Mesenchymal stem cell (in vitro differentiated cells and primary cell): ENCODE measurements at regions not wholly inside any gene's neighbourhood (a gene's known extent, or its start where the extent isn't known, plus 50 kb on each side); places are given as distances from the start of the nearest gene placed in this dataset.
"Not testable (repeated sequence)": the region's sequence is repeated elsewhere in the genome, so short reads cannot be mapped to it uniquely, and the experiment has no call there.

ENCODE experiments used
- DNase-seq: peaks from one replicate; pipeline ENCODE4 v3.0.0-alpha.2; 2013
- H2AFZ ChIP-seq: one replicate; pipeline ENCODE4 v1.6.1; 2013; ENCODE audit warnings: low read depth, mild to moderate bottlenecking, control low read depth, inconsistent platforms, low read length, moderate library complexity
- H2AK5ac ChIP-seq: 2 replicates; pipeline ENCODE4 v1.6.1; 2013; ENCODE audit warnings: low read length, moderate library complexity, mild to moderate bottlenecking, inconsistent platforms; ENCODE audit not compliant: severe bottlenecking
- H2BK120ac ChIP-seq: one replicate; pipeline ENCODE4 v1.6.1; 2013; ENCODE audit warnings: low read depth, mild to moderate bottlenecking, inconsistent platforms, low read length, moderate library complexity
- H2BK12ac ChIP-seq, 2 experiments: one replicate each; pipeline ENCODE4 v1.6.1; 2013; ENCODE audit warnings: inconsistent platforms in 2 of 2, low read length in 2 of 2, mild to moderate bottlenecking in 2 of 2, moderate library complexity in 2 of 2, control low read depth in 1 of 2
- H2BK15ac ChIP-seq: one replicate; pipeline ENCODE4 v1.6.1; 2013; ENCODE audit warnings: mild to moderate bottlenecking, low read depth, inconsistent platforms; ENCODE audit not compliant: poor library complexity, severe bottlenecking
- H2BK5ac ChIP-seq: 2 replicates; pipeline ENCODE4 v1.6.1; 2013; ENCODE audit warnings: low read depth, mild to moderate bottlenecking, low read length, control low read depth, inconsistent platforms; ENCODE audit not compliant: poor library complexity, severe bottlenecking
- H3K14ac ChIP-seq, 2 experiments: one replicate each; pipeline ENCODE4 v1.6.1; 2013; ENCODE audit warnings: inconsistent platforms in 2 of 2, low read length in 2 of 2, control low read depth in 1 of 2, mild to moderate bottlenecking in 1 of 2, moderate library complexity in 1 of 2
- H3K18ac ChIP-seq, 2 experiments: one replicate each; pipeline ENCODE4 v1.6.1; 2013; ENCODE audit warnings: inconsistent platforms in 2 of 2, low read length in 2 of 2, control low read depth in 1 of 2, low read depth in 1 of 2, mild to moderate bottlenecking in 1 of 2
- H3K23ac ChIP-seq, 2 experiments: one replicate each; pipeline ENCODE4 v1.6.1; 2013; ENCODE audit warnings: inconsistent platforms in 2 of 2, low read length in 2 of 2, mild to moderate bottlenecking in 2 of 2, moderate library complexity in 2 of 2, control low read depth in 1 of 2
- H3K27ac ChIP-seq: 2 replicates; pipeline ENCODE4 v1.5.1; 2013; ENCODE audit warnings: mild to moderate bottlenecking, moderate library complexity, low read length, control low read depth, inconsistent platforms; ENCODE audit not compliant: poor library complexity, severe bottlenecking
- H3K27me3 ChIP-seq, 2 experiments: 2 replicates each; pipeline versions ENCODE4 v1.6.1 to v1.7.0; 2013; ENCODE audit warnings: low read length in 2 of 2, mild to moderate bottlenecking in 2 of 2, moderate library complexity in 2 of 2, control low read depth in 1 of 2, inconsistent platforms in 1 of 2; ENCODE audit not compliant: control insufficient read depth in 1 of 2, insufficient read depth in 1 of 2
- H3K36me3 ChIP-seq, 2 experiments: 2 replicates each; pipeline versions ENCODE4 v1.6.1 to v1.7.0; 2013; ENCODE audit warnings: low read length in 2 of 2, control low read depth in 1 of 2, inconsistent platforms in 1 of 2, low read depth in 1 of 2, mild to moderate bottlenecking in 1 of 2; ENCODE audit not compliant: insufficient read depth in 2 of 2, control insufficient read depth in 1 of 2
- H3K4ac ChIP-seq, 2 experiments: one replicate each; pipeline ENCODE4 v1.6.1; 2013; ENCODE audit warnings: inconsistent platforms in 2 of 2, low read length in 2 of 2, mild to moderate bottlenecking in 2 of 2, moderate library complexity in 2 of 2, control low read depth in 1 of 2, low read depth in 1 of 2
- H3K4me1 ChIP-seq: 2 replicates; pipeline ENCODE4 v1.6.1; 2013; ENCODE audit warnings: low read depth, low read length, control low read depth; ENCODE audit not compliant: control insufficient read depth, insufficient read depth
- H3K4me2 ChIP-seq: 2 replicates; pipeline ENCODE4 v1.6.1; 2013; ENCODE audit warnings: low read length, mild to moderate bottlenecking, inconsistent platforms; ENCODE audit not compliant: poor library complexity, severe bottlenecking
- H3K4me3 ChIP-seq, 2 experiments: 2 replicates each; pipeline versions ENCODE4 v1.5.1 to v1.7.0; 2013; ENCODE audit warnings: low read length in 2 of 2, mild to moderate bottlenecking in 2 of 2, control low read depth in 1 of 2, low read depth in 1 of 2; ENCODE audit not compliant: insufficient read depth in 1 of 2
- H3K79me1 ChIP-seq: replicated peaks from 2 replicates; pipeline ENCODE4 v1.6.1; 2013; ENCODE audit warnings: mild to moderate bottlenecking, control low read depth, low read length, inconsistent platforms; ENCODE audit not compliant: poor library complexity, severe bottlenecking
- H3K9ac ChIP-seq: 2 replicates; pipeline ENCODE4 v1.7.0; 2013; ENCODE audit warnings: mild to moderate bottlenecking, low read length, moderate library complexity
- H3K9me3 ChIP-seq: 2 replicates; pipeline ENCODE4 v1.7.0; 2013; ENCODE audit warnings: mild to moderate bottlenecking, low read length; ENCODE audit not compliant: control insufficient read depth
- H4K8ac ChIP-seq: one replicate; pipeline ENCODE4 v1.6.1; 2013; ENCODE audit warnings: inconsistent platforms, mild to moderate bottlenecking, low read length, moderate library complexity
- H4K91ac ChIP-seq: one replicate; pipeline ENCODE4 v1.6.1; 2013; ENCODE audit warnings: mild to moderate bottlenecking, low read length, inconsistent platforms
- WGBS: methylation state at CpG from one replicate; pipeline ENCODE4 v1.1.7; 2013; ENCODE audit warnings: mixed read lengths; 5-methylcytosine and 5-hydroxymethylcytosine counted together

- WGBS, result 62% methylated on average over 2 of the region's 3 CpGs
- H3K23ac ChIP-seq, result no peak overlapping the region
- no peak overlapping the region for H3K4me2 ChIP-seq
Observed at GRCh38 chr2:131584380-131584779, 56.7 kb downstream of the CCDC74A start.

GRCh38 chr2:131584940-131585339 is 57.3 kb downstream of the CCDC74A start:
- no peak overlapping the region for H3K9ac ChIP-seq
- no peak overlapping the region for H2BK120ac ChIP-seq
- H2BK12ac ChIP-seq, result no peak overlapping the region
- H4K91ac ChIP-seq, result no peak overlapping the region
- no peak overlapping the region for H3K27ac ChIP-seq
- no peak overlapping the region for H2AFZ ChIP-seq
- H3K23ac ChIP-seq, result no peak overlapping the region
- no peak overlapping the region for H3K4ac ChIP-seq
- no peaks in the 10 kb centered on the region for H3K9me3 ChIP-seq
- H2BK15ac ChIP-seq, result no peak overlapping the region
- H3K79me1 ChIP-seq, result no peaks in the 10 kb centered on the region
- H3K4me1 ChIP-seq, result no peaks in the 10 kb centered on the region
- 64% methylated on average over 4 of the region's 4 CpGs for WGBS
- H3K4me2 ChIP-seq, result no peak overlapping the region
- DNase-seq, result no peak
- no peak overlapping the region for H3K4me3 ChIP-seq
- H3K27me3 ChIP-seq, result peaks cover 6 to 17% of the 10 kb centered on the region in 2 experiments
- no peak overlapping the region for H3K18ac ChIP-seq
- H4K8ac ChIP-seq, result no peak overlapping the region
- no peaks in the 10 kb centered on the region for H3K36me3 ChIP-seq
- no peak overlapping the region for H2AK5ac ChIP-seq
- H3K14ac ChIP-seq, result no peak overlapping the region
- H2BK5ac ChIP-seq, result no peak overlapping the region

More at GRCh38 chr2:131584380-131584779, 56.7 kb downstream of the CCDC74A start:
- H3K27ac ChIP-seq, result no peak overlapping the region
- no peak overlapping the region for H4K8ac ChIP-seq
- no peak overlapping the region for H3K14ac ChIP-seq
- no peak for DNase-seq
- no peaks in the 10 kb centered on the region for H3K9me3 ChIP-seq
- no peak overlapping the region for H3K4ac ChIP-seq
- H2AFZ ChIP-seq, result no peak overlapping the region
- no peak overlapping the region for H2AK5ac ChIP-seq
- no peak overlapping the region for H2BK5ac ChIP-seq
- H3K4me1 ChIP-seq, result no peaks in the 10 kb centered on the region
- no peak overlapping the region for H2BK12ac ChIP-seq
- no peak overlapping the region for H3K18ac ChIP-seq
- H3K79me1 ChIP-seq, result no peaks in the 10 kb centered on the region
- no peak overlapping the region for H4K91ac ChIP-seq
- H2BK15ac ChIP-seq, result no peak overlapping the region
- no peak overlapping the region for H3K9ac ChIP-seq
- no peak overlapping the region for H3K4me3 ChIP-seq
- H3K36me3 ChIP-seq, result no peaks in the 10 kb centered on the region
- H3K27me3 ChIP-seq, result peaks cover 4 to 17% of the 10 kb centered on the region in 2 experiments
- no peak overlapping the region for H2BK120ac ChIP-seq

- H2BK120ac ChIP-seq, result no peak overlapping the region
- no peaks in the 10 kb centered on the region for H3K9me3 ChIP-seq
- no peak overlapping the region for H3K4me3 ChIP-seq
- H3K27ac ChIP-seq, result no peak overlapping the region
- H3K14ac ChIP-seq, result no peak overlapping the region
- H3K9ac ChIP-seq, result no peak overlapping the region
- H3K36me3 ChIP-seq, result no peaks in the 10 kb centered on the region
- 91% methylated on average over 3 of the region's 5 CpGs for WGBS
- no peak overlapping the region for H3K4me2 ChIP-seq
- H3K4me1 ChIP-seq, result peaks cover 1% of the 10 kb centered on the region
- H2AK5ac ChIP-seq, result no peak overlapping the region
- H4K8ac ChIP-seq, result no peak overlapping the region
- no peak for DNase-seq
- no peaks in the 10 kb centered on the region for H3K79me1 ChIP-seq
- no peak overlapping the region for H2BK15ac ChIP-seq
- H4K91ac ChIP-seq, result no peak overlapping the region
- H3K4ac ChIP-seq, result no peak overlapping the region
- H2BK12ac ChIP-seq, result no peak overlapping the region
- peaks cover 0 to 3% of the 10 kb centered on the region in 2 experiments for H3K27me3 ChIP-seq
- H2BK5ac ChIP-seq, result no peak overlapping the region
- H2AFZ ChIP-seq, result no peak overlapping the region
- no peak overlapping the region for H3K18ac ChIP-seq
- H3K23ac ChIP-seq, result no peak overlapping the region
Observed at GRCh38 chr2:131588152-131588873, 60.6 kb downstream of the CCDC74A start.

DNA sequence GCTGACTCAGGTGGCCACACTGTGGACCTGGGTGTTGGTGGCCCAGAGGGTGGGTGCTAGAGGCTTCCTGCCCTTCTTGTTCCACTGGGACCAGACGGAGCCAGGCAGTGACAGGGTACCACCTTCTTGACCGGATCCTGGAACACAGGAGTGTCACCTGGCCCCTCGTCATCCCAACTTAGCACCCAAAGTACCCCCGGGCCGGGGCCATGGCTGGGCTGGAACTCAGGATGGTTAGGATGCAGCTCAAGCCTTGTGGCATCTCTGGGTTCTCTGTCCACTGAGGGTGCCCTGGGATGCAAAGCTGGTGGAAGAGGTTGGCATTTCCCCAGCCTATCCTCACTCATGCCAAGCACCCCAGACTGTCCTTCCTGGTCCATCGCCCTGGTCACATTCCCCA is 61.4 kb downstream of the CCDC74A start:
- not testable (repeated sequence) for H3K4me2 ChIP-seq, DNase-seq, H3K14ac ChIP-seq, H3K27ac ChIP-seq, H3K4ac ChIP-seq, H3K79me1 ChIP-seq, H3K4me3 ChIP-seq, H2BK120ac ChIP-seq, H2BK5ac ChIP-seq, H2AFZ ChIP-seq, H2BK12ac ChIP-seq, H3K9me3 ChIP-seq, H2BK15ac ChIP-seq, H3K36me3 ChIP-seq, H3K4me1 ChIP-seq, H4K91ac ChIP-seq, H4K8ac ChIP-seq, H3K27me3 ChIP-seq, H2AK5ac ChIP-seq, H3K9ac ChIP-seq, H3K23ac ChIP-seq, H3K18ac ChIP-seq
- 92% methylated on average over 6 of the region's 6 CpGs for WGBS
